SU-DHL-6 (cell line): ENCODE measurements at regions not wholly inside any gene's neighbourhood (a gene's known extent, or its start where the extent isn't known, plus 50 kb on each side); places are given as distances from the start of the nearest gene placed in this dataset.

Source experiments
- H2AFZ ChIP-seq: fragments of 200-600 bp; sonication (generic); 2 replicates; pipeline ENCODE4 v1.6.1; 2014; ENCODE audit warnings: low read depth, mild to moderate bottlenecking, moderate library complexity, mixed read lengths, antibody characterized with exemption, low read length; ENCODE audit not compliant: severe bottlenecking
- H3F3A ChIP-seq: fragments of 200-600 bp; shearing (Covaris generic); 2 replicates; pipeline ENCODE4 v1.6.0; 2016; ENCODE audit warnings: antibody characterized with exemption, mild to moderate bottlenecking; ENCODE audit not compliant: insufficient read depth
- H3K27ac ChIP-seq: fragments of 200-600 bp; sonication (generic); 2 replicates; pipeline ENCODE4 v1.5.1; 2016; ENCODE audit warnings: low read depth, mild to moderate bottlenecking, low read length, moderate library complexity, mixed read lengths
- H3K27me3 ChIP-seq: fragments of 200-600 bp; sonication (generic), shearing (Covaris generic); 2 replicates; pipeline ENCODE4 v1.6.0; 2014; ENCODE audit warnings: mild to moderate bottlenecking, low read length
- H3K36me3 ChIP-seq: fragments of 200-600 bp; sonication (generic); 2 replicates; pipeline ENCODE4 v1.6.1; 2014; ENCODE audit warnings: mild to moderate bottlenecking, low read length, mixed read lengths
- H3K4me2 ChIP-seq: fragments of 300-600, 200-600 bp; shearing (Covaris generic), sonication (generic); 2 replicates; pipeline ENCODE4 v1.6.0; 2014; ENCODE audit warnings: low read length, low read depth, mild to moderate bottlenecking; ENCODE audit not compliant: poor library complexity, severe bottlenecking
- H3K4me3 ChIP-seq: fragments of 200-600 bp; sonication (generic); 2 replicates; pipeline ENCODE4 v1.5.1; 2014; ENCODE audit warnings: antibody characterized with exemption, low read length, mild to moderate bottlenecking, mixed read lengths; ENCODE audit not compliant: insufficient read depth, poor library complexity, severe bottlenecking
- H3K79me2 ChIP-seq: fragments of 200-600 bp; sonication (generic); 2 replicates; pipeline ENCODE4 v1.6.1; 2014; ENCODE audit warnings: mild to moderate bottlenecking, low read length, moderate library complexity; ENCODE audit not compliant: insufficient read depth
- H3K9ac ChIP-seq: fragments of 200-600 bp; sonication (generic); 2 replicates; pipeline ENCODE4 v1.7.0; 2014; ENCODE audit warnings: mild to moderate bottlenecking, low read length
- H3K9me2 ChIP-seq: fragments of 200-600 bp; sonication (generic); replicated peaks from 2 replicates; pipeline ENCODE4 v1.6.1; 2014; ENCODE audit warnings: low read length; ENCODE audit not compliant: insufficient read depth
- H3K9me3 ChIP-seq: fragments of 200-600 bp; sonication (generic); 2 replicates; pipeline ENCODE4 v1.6.1; 2014; ENCODE audit warnings: low read length, mixed read lengths; ENCODE audit not compliant: insufficient read depth
- H4K20me1 ChIP-seq: fragments of 200-600 bp; sonication (generic); 2 replicates; pipeline ENCODE4 v1.6.1; 2014; ENCODE audit warnings: low read depth, mild to moderate bottlenecking, antibody characterized with exemption, low read length, moderate library complexity, mixed read lengths
- EZH2phosphoT487 ChIP-seq: fragments of 200-600 bp; sonication (generic), shearing (Covaris generic); conservative IDR thresholded peaks from 2 replicates; pipeline ENCODE4 v1.6.1; 2018; ENCODE audit warnings: mild to moderate bottlenecking, antibody characterized with exemption, low read length, moderate library complexity, mixed read lengths
- TF ChIP-seq, protein P1 (sequence below): fragments of 200-600 bp; sonication (generic); IDR thresholded peaks from one replicate; pipeline ENCODE4 v1.5.1; 2017; ENCODE audit warnings: antibody characterized with exemption, mild to moderate bottlenecking, low read length, moderate library complexity; ENCODE audit not compliant: insufficient read depth, poor library complexity, severe bottlenecking

DNA sequence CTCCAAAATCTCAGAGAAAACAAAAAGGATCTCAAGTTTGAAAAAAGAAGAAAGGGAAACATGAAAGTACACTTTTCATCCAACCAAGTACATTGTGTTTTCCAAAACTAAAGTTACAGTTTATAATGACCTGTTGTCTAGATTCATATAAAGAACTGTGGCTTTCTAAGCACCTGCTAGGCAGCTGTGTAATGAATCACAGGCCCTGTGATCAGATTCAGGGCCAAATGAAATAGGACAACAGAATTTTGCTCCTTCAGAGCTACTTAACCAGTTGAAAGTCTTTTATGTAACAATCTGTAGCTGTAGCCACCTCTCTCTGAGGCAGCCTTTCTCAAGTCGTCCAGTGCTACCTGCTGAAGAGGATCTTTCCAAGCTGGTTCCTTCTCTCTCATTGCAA, 960.0 kb upstream of the RAG2 start:
- H3K9me2 ChIP-seq, result no peaks in the 10 kb centered on the region
- no peaks in the 10 kb centered on the region for H4K20me1 ChIP-seq
- no peak overlapping the region for H3K4me2 ChIP-seq
- no peak overlapping the region for H3K4me3 ChIP-seq
- no peaks in the 10 kb centered on the region for H3K9me3 ChIP-seq
- no peaks in the 10 kb centered on the region for H3K79me2 ChIP-seq
- no peaks in the 10 kb centered on the region for H3K27me3 ChIP-seq
- H3K36me3 ChIP-seq, result no peaks in the 10 kb centered on the region
- H3K27ac ChIP-seq, result no peak overlapping the region
- no peaks in the 10 kb centered on the region for H3F3A ChIP-seq
- H3K9ac ChIP-seq, result no peak overlapping the region
- TF ChIP-seq, protein P1, sequence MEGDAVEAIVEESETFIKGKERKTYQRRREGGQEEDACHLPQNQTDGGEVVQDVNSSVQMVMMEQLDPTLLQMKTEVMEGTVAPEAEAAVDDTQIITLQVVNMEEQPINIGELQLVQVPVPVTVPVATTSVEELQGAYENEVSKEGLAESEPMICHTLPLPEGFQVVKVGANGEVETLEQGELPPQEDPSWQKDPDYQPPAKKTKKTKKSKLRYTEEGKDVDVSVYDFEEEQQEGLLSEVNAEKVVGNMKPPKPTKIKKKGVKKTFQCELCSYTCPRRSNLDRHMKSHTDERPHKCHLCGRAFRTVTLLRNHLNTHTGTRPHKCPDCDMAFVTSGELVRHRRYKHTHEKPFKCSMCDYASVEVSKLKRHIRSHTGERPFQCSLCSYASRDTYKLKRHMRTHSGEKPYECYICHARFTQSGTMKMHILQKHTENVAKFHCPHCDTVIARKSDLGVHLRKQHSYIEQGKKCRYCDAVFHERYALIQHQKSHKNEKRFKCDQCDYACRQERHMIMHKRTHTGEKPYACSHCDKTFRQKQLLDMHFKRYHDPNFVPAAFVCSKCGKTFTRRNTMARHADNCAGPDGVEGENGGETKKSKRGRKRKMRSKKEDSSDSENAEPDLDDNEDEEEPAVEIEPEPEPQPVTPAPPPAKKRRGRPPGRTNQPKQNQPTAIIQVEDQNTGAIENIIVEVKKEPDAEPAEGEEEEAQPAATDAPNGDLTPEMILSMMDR, result no peak
- TF ChIP-seq EZH2phosphoT487, result no peak
- no peak overlapping the region for H2AFZ ChIP-seq

DNA sequence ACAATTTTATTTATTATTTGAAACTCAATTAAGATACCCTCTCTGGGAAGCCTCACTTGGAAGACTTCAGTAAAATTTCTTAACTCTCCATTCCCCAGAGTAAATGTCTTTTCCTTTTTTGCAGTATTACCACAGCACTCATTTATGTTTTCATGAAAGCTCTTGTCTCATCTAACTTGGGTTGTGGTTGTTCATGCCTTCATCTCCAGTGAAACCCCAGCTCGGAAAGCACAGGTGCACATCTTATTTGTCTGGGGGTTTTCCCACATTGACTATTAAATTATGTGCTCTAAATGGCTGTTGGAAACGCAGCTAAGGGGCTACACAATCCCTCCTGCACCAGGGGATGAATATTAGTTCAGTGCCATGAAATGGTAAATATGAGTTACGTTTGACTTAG, 954.2 kb upstream of the RAG2 start:
- Histone ChIP-seq H3K36me3 (no peaks in the 10 kb centered on the region), H3K4me3 (no peak overlapping the region), H3K9me2 (no peaks in the 10 kb centered on the region), H2AFZ (no peak overlapping the region), H4K20me1 (no peaks in the 10 kb centered on the region), H3K9ac (no peak overlapping the region), H3K9me3 (no peaks in the 10 kb centered on the region), H3K27ac (no peak overlapping the region), H3K79me2 (no peaks in the 10 kb centered on the region), H3F3A (no peaks in the 10 kb centered on the region), H3K4me2 (no peak overlapping the region), H3K27me3 (no peaks in the 10 kb centered on the region)
- TF ChIP-seq, protein P1, result no peak
- TF ChIP-seq EZH2phosphoT487, result no peak

DNA sequence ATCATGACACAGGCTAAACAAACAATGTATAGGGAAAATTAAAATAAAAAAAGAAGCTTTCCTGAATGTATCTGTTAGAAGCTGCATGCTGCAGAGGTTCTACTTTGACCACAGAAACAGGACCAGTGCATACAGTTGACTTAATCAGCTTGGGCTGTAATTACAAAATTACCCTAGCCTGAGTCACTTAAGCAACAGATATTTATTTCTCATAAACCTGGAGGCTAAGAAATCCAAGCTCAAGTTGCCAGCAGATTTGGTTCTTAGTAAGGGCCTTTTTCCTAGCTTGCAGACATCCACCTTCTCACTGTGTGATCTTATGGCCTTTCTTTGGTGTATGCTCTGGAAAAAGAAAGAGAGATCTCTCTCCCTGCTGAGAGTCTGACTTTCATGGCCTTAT, 946.5 kb upstream of the RAG2 start:
- Histone ChIP-seq H3K27ac (no peak overlapping the region), H3K79me2 (no peaks in the 10 kb centered on the region), H3F3A (no peaks in the 10 kb centered on the region), H3K4me3 (no peak overlapping the region), H3K9ac (no peak overlapping the region), H3K36me3 (no peaks in the 10 kb centered on the region), H3K9me2 (no peaks in the 10 kb centered on the region), H2AFZ (no peak overlapping the region), H3K9me3 (peaks cover 7% of the 10 kb centered on the region; the same call in 1 of the 2 replicates), H3K4me2 (no peak overlapping the region), H4K20me1 (no peaks in the 10 kb centered on the region), H3K27me3 (no peaks in the 10 kb centered on the region)
- TF ChIP-seq EZH2phosphoT487, result no peak
- TF ChIP-seq, protein P1, result no peak

DNA sequence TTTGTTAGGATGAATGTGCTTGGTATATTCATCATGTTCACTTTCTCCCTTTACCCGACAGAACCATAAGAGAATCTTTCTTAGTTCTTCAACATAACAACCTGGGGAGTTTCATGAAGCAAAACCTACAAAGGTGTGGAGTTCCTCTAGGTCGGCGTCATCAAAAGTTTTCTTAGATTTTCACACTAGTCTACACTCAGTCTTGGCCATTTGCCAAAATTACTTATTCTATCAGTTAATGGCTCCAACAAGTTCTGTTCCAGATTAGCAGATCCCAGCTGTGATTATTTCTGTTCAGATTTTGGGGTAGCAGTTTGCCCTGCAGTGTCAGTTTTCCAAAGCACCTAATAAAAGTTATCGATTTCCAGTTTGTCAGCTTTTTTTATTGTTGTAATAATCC, 935.8 kb upstream of the RAG2 start:
- Histone ChIP-seq H3K9ac (no peak overlapping the region), H3K36me3 (no peaks in the 10 kb centered on the region), H3K27me3 (no peaks in the 10 kb centered on the region), H4K20me1 (no peaks in the 10 kb centered on the region), H3K4me3 (no peak overlapping the region), H3F3A (no peaks in the 10 kb centered on the region), H2AFZ (no peak overlapping the region), H3K9me2 (no peaks in the 10 kb centered on the region), H3K79me2 (no peaks in the 10 kb centered on the region), H3K4me2 (no peak overlapping the region), H3K27ac (no peak overlapping the region), H3K9me3 (peaks cover 5% of the 10 kb centered on the region; the same call in 1 of the 2 replicates)
- TF ChIP-seq, protein P1, result no peak
- no peak for TF ChIP-seq EZH2phosphoT487
